Activated CD4-positive, alpha-beta memory T cell treated with anti-CD3 and anti-CD28 coated beads, Interleukin-2, amount 10 ng/mL, durations not matched to agents 7 days and 5 days (primary cell): ENCODE measurements at regions not wholly inside any gene's neighbourhood (a gene's known extent, or its start where the extent isn't known, plus 50 kb on each side); places are given as distances from the start of the nearest gene placed in this dataset.

Experiments
- CTCF ChIA-PET: fragments of 350-600 bp; sonication (Branson Sonifier 250); formaldehyde crosslinking; loops from one replicate; lab custom pipeline; 2021; ENCODE audit warnings: antibody characterized with exemption, inconsistent platforms; lab: Charles Lee
- POLR2A ChIA-PET: fragments of 350-600 bp; sonication (Branson Sonifier 250); formaldehyde crosslinking; loops from one replicate; lab custom pipeline; 2021; ENCODE audit warnings: antibody characterized with exemption; lab: Charles Lee
- DNase-seq: peaks from one replicate; pipeline ENCODE4 v3.0.0-alpha.2; 2020
- H3K27ac Mint-ChIP-seq: one replicate; pipeline ENCODE4 v1.8.0; 2021; ENCODE audit warnings: mild to moderate bottlenecking, mixed read lengths
- H3K27me3 Mint-ChIP-seq: one replicate; pipeline ENCODE4 v1.8.0; 2021; ENCODE audit warnings: mixed read lengths
- H3K36me3 Mint-ChIP-seq: one replicate; pipeline ENCODE4 v1.8.0; 2021; ENCODE audit warnings: low read depth, mixed read lengths
- H3K4me1 Mint-ChIP-seq: one replicate; pipeline ENCODE4 v1.8.0; 2021; ENCODE audit warnings: mixed read lengths
- H3K4me3 Mint-ChIP-seq: one replicate; pipeline ENCODE4 v1.8.0; 2021; ENCODE audit warnings: mild to moderate bottlenecking, mixed read lengths
- H3K9me3 Mint-ChIP-seq: one replicate; pipeline ENCODE4 v1.8.0; 2021; ENCODE audit warnings: mixed read lengths

- Mint-ChIP-seq H3K9me3 (peaks cover 16% of the 10 kb centered on the region), H3K27me3 (no peaks in the 10 kb centered on the region), H3K4me3 (no peak overlapping the region), H3K27ac (no peak overlapping the region), H3K36me3 (no peaks in the 10 kb centered on the region), H3K4me1 (no peaks in the 10 kb centered on the region)
- CTCF ChIA-PET, result no interaction called here
- DNase-seq, result no peak
- POLR2A ChIA-PET, result no interaction called here
These were observed 327.0 kb upstream of the CDH7 start for GRCh38 chr18:65423776-65424175.

DNA sequence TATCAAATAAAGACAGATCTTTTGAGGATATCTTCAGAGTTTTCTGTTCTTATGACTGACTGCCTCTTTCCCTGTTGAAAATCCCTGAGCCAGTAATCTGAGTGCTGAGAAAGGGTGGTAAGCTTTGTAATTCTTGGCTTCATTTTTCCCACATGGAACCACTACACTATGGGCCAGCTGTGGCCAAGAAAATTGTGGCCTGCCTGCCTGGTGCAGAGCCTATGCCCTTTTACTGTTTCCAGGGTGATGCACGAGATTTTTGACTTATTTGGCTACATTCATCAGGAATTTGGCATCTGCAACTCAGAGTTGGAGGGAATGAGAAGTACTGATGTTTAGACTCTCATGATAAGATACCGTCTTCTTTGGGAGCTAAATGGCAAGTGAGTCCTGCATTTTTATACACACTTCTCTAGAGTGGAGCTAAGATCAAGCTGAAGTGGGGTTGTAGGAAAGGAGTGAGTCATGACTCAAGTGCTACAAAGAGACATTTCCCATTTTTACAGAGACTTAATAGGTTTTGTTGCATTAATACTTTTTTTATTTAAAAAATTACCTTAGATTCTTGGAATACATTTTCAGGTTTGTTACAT is 328.2 kb upstream of the CDH7 start:
- Mint-ChIP-seq H3K36me3 (no peaks in the 10 kb centered on the region), H3K9me3 (peaks cover 13% of the 10 kb centered on the region), H3K4me1 (no peaks in the 10 kb centered on the region), H3K27me3 (no peaks in the 10 kb centered on the region), H3K27ac (no peak overlapping the region), H3K4me3 (no peak overlapping the region)
- ChIA-PET POLR2A (no interaction called here), CTCF (no interaction called here)
- no peak for DNase-seq

- H3K4me3 Mint-ChIP-seq, result no peak overlapping the region
- POLR2A ChIA-PET, result no interaction called here
These were observed 335.7 kb upstream of the CDH7 start for GRCh38 chr18:65415098-65415497.

GRCh38 chr18:65414501-65414900 is 336.3 kb upstream of the CDH7 start:
- H3K27ac Mint-ChIP-seq, result no peak overlapping the region
- H3K4me3 Mint-ChIP-seq, result no peak overlapping the region
- CTCF ChIA-PET, result no interaction called here
- H3K27me3 Mint-ChIP-seq, result no peaks in the 10 kb centered on the region
- no peak for DNase-seq
- POLR2A ChIA-PET, result no interaction called here
- peaks cover 2% of the 10 kb centered on the region for H3K9me3 Mint-ChIP-seq
- no peaks in the 10 kb centered on the region for H3K36me3 Mint-ChIP-seq
- no peaks in the 10 kb centered on the region for H3K4me1 Mint-ChIP-seq

More at GRCh38 chr18:65415098-65415497, 335.7 kb upstream of the CDH7 start:
- DNase-seq, result no peak
- CTCF ChIA-PET, result no interaction called here
- Mint-ChIP-seq H3K27ac (no peak overlapping the region), H3K27me3 (no peaks in the 10 kb centered on the region), H3K36me3 (no peaks in the 10 kb centered on the region), H3K4me1 (no peaks in the 10 kb centered on the region), H3K9me3 (peaks cover 2% of the 10 kb centered on the region)

DNA sequence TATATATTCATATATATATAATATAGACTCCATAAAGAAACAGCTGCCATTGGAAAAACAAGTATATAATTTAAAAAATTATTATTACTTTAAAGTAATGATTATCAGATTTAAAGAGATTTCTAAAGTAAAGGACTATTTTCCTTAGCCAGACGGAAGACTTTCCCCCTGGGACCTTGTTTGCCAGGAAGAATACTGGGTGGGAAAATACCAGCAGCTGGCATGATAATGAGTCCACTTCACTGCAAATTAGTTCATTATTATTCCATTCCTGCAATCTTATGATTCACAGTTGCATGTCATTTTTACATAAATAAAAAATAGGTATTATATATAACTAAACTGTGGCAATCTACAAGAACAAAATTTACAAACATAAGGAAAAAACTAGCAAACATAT is 339.8 kb upstream of the CDH7 start:
- CTCF ChIA-PET, result no interaction called here
- Mint-ChIP-seq H3K27me3 (no peaks in the 10 kb centered on the region), H3K27ac (no peak overlapping the region), H3K4me3 (no peak overlapping the region), H3K9me3 (peaks cover 2% of the 10 kb centered on the region), H3K4me1 (no peaks in the 10 kb centered on the region), H3K36me3 (no peaks in the 10 kb centered on the region)
- DNase-seq, result no peak
- POLR2A ChIA-PET, result no interaction called here

GRCh38 chr18:65409261-65409660 is 341.6 kb upstream of the CDH7 start:
- Mint-ChIP-seq H3K9me3 (peaks cover 2% of the 10 kb centered on the region), H3K27me3 (no peaks in the 10 kb centered on the region), H3K4me1 (no peaks in the 10 kb centered on the region), H3K27ac (no peak overlapping the region), H3K36me3 (no peaks in the 10 kb centered on the region), H3K4me3 (no peak overlapping the region)
- ChIA-PET POLR2A (no interaction called here), CTCF (no interaction called here)
- DNase-seq, result no peak

- Mint-ChIP-seq H3K27me3 (no peaks in the 10 kb centered on the region), H3K9me3 (peaks cover 5% of the 10 kb centered on the region), H3K4me1 (no peaks in the 10 kb centered on the region)
These were observed 347.3 kb upstream of the CDH7 start for GRCh38 chr18:65403534-65403933.

GRCh38 chr18:65399091-65399490 is 351.7 kb upstream of the CDH7 start:
- DNase-seq, result no peak
- ChIA-PET CTCF (no interaction called here), POLR2A (no interaction called here)
- no peak overlapping the region for H3K4me3 Mint-ChIP-seq
- peaks cover 9% of the 10 kb centered on the region for H3K9me3 Mint-ChIP-seq
- H3K27ac Mint-ChIP-seq, result no peak overlapping the region
- no peaks in the 10 kb centered on the region for H3K36me3 Mint-ChIP-seq
- no peaks in the 10 kb centered on the region for H3K4me1 Mint-ChIP-seq
- H3K27me3 Mint-ChIP-seq, result no peaks in the 10 kb centered on the region

More at GRCh38 chr18:65403534-65403933, 347.3 kb upstream of the CDH7 start:
- Mint-ChIP-seq H3K4me3 (no peak overlapping the region), H3K27ac (no peak overlapping the region), H3K36me3 (no peaks in the 10 kb centered on the region)
- ChIA-PET POLR2A (no interaction called here), CTCF (no interaction called here)
- DNase-seq, result no peak

GRCh38 chr18:65398347-65399075 is 352.3 kb upstream of the CDH7 start:
- no peaks in the 10 kb centered on the region for H3K27me3 Mint-ChIP-seq
- H3K9me3 Mint-ChIP-seq, result peaks cover 9% of the 10 kb centered on the region
- DNase-seq, result no peak
- H3K4me3 Mint-ChIP-seq, result no peak overlapping the region
- ChIA-PET POLR2A (no interaction called here), CTCF (no interaction called here)
- no peaks in the 10 kb centered on the region for H3K36me3 Mint-ChIP-seq
- no peak overlapping the region for H3K27ac Mint-ChIP-seq
- H3K4me1 Mint-ChIP-seq, result no peaks in the 10 kb centered on the region

GRCh38 chr18:65380986-65381385 is 369.8 kb upstream of the CDH7 start:
- DNase-seq, result no peak
- Mint-ChIP-seq H3K9me3 (peaks cover 11% of the 10 kb centered on the region), H3K4me1 (no peaks in the 10 kb centered on the region), H3K27me3 (no peaks in the 10 kb centered on the region), H3K36me3 (no peaks in the 10 kb centered on the region), H3K4me3 (no peak overlapping the region), H3K27ac (no peak overlapping the region)
- ChIA-PET POLR2A (no interaction called here), CTCF (no interaction called here)

DNA sequence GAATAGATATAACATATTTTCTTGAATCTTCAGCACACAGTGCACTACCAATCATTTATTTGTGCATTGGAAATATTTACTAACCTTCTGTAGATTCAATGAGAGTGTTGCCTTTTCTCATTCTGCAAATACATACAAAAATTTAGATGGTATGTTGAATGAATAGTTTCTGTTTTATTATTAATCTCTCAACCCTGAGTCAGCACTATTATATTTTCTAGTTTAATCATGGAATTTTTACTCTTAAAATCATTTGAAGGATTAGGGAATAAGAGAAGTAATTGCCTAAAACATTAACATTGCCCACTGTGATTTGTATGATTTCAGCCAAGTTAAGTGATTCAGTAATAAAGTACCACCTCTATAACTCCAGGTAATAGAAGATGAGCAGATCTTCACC is 370.2 kb upstream of the CDH7 start:
- Mint-ChIP-seq H3K9me3 (peaks cover 11% of the 10 kb centered on the region), H3K4me1 (no peaks in the 10 kb centered on the region), H3K27ac (no peak overlapping the region), H3K4me3 (no peak overlapping the region), H3K36me3 (no peaks in the 10 kb centered on the region), H3K27me3 (no peaks in the 10 kb centered on the region)
- no peak for DNase-seq
- POLR2A ChIA-PET, result no interaction called here
- CTCF ChIA-PET, result no interaction called here

GRCh38 chr18:65372904-65373303 is 377.9 kb upstream of the CDH7 start:
- no peak for DNase-seq
- peaks cover 8% of the 10 kb centered on the region for H3K9me3 Mint-ChIP-seq
- no peaks in the 10 kb centered on the region for H3K4me1 Mint-ChIP-seq
- H3K36me3 Mint-ChIP-seq, result no peaks in the 10 kb centered on the region
- no peak overlapping the region for H3K27ac Mint-ChIP-seq
- ChIA-PET POLR2A (no interaction called here), CTCF (no interaction called here)
- H3K27me3 Mint-ChIP-seq, result no peaks in the 10 kb centered on the region
- no peak overlapping the region for H3K4me3 Mint-ChIP-seq

DNA sequence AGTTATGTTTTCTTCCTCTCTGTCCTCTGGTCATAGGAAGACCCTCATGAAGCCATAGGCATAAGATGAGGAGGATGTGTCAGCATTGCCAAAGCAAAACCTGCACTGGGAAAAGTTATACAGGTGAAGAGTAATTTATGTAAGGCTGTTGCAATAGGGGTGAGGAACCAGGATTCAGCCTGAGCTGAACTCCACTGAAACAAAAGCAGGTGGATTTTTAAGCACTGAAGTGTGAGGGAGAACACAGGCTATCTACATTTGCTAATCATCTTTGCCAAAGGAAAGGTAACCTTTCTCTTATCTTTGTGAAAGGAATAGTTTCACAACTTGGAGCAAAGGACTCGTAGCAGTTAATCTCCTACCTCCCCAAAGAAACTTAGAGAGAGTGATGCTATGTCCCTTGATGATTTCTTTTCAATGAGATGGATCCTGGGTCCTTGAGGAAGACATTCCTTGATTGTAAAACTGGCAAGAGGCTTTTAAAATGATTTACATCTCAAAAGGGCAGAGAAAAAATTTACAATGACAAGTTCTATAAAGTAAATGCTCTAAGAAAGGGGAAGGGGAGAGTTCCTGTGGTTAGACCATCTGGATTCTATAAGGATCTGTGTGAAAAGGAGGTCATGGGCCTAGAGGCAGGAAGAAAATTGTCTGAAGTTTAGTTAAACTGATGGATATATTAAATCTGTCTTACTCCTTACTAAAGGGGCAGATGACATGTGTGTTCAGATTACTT is 385.4 kb upstream of the CDH7 start:
- Mint-ChIP-seq H3K9me3 (no peaks in the 10 kb centered on the region), H3K4me1 (no peaks in the 10 kb centered on the region), H3K27ac (no peak overlapping the region), H3K27me3 (no peaks in the 10 kb centered on the region), H3K36me3 (no peaks in the 10 kb centered on the region), H3K4me3 (no peak overlapping the region)
- DNase-seq, result no peak
- ChIA-PET CTCF (no interaction called here), POLR2A (no interaction called here)
